Bronchial epithelial cell (primary cell): ENCODE measurements at regions not wholly inside any gene's neighbourhood (a gene's known extent, or its start where the extent isn't known, plus 50 kb on each side); places are given as distances from the start of the nearest gene placed in this dataset.
"Not testable (repeated sequence)": the region's sequence is repeated elsewhere in the genome, so short reads cannot be mapped to it uniquely, and the experiment has no call there.

ENCODE experiments used
- DNase-seq: peaks from one replicate; pipeline ENCODE4 v3.0.0-alpha.2; 2010; ENCODE audit warnings: low read depth
- FAIRE-seq: peaks from 2 replicates; lab custom pipeline; 2011; peaks lifted over from hg19 to GRCh38; lab: Jason Lieb, UNC
- H3K27me3 ChIP-seq: 2 replicates; pipeline ENCODE4 v1.5.1; 2011; ENCODE audit warnings: low read length; ENCODE audit not compliant: control insufficient read depth, insufficient read depth
- H3K36me3 ChIP-seq: 2 replicates; pipeline ENCODE4 v1.5.1; 2011; ENCODE audit warnings: low read length; ENCODE audit not compliant: control insufficient read depth, insufficient read depth
- H3K4me3 ChIP-seq: 2 replicates; pipeline ENCODE4 v1.5.1; 2011; ENCODE audit warnings: mild to moderate bottlenecking, low read depth, low read length, control low read depth
- TF ChIP-seq, protein P1 (sequence below): IDR thresholded peaks from 2 replicates; pipeline ENCODE4 v1.5.1; 2011; ENCODE audit warnings: mild to moderate bottlenecking, moderate library complexity, low read length, control low read depth, inconsistent platforms; ENCODE audit not compliant: insufficient read depth, severe bottlenecking

DNA sequence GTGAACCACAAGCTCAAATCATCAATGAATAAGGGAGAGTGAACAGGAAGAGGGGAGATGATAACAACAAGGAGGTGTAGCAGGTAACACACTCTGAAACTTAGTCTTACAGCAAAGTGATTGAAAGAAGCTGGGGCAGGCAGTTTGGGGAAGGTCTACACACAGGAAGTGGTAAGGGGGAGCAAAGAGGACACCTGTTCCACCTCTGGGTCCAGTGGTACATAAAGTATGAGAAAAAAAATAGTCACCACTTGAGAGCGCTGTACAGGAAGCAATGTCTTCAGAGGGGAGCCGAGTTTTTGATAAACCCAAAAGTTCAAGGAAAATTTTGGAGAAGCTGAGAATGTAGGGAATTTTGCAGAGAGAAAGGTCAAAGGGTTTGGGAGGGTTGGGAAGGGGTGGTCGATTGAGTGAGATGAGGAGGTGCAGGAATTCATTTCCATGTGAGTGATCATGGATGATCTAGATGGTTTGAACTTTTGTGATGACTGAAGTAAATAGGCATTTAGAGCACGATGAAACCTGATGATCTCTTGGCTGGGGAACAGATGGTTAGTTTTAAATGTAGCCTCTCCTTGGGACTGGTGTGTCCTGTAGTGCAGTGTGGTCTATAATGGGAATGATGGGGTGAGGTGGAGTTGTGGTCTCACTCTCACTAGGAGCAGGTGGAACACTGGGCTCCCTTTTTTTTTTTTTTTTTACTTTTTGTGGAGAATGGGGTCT is 142.0 kb downstream of the RBMX2 start:
- TF ChIP-seq, protein P1, sequence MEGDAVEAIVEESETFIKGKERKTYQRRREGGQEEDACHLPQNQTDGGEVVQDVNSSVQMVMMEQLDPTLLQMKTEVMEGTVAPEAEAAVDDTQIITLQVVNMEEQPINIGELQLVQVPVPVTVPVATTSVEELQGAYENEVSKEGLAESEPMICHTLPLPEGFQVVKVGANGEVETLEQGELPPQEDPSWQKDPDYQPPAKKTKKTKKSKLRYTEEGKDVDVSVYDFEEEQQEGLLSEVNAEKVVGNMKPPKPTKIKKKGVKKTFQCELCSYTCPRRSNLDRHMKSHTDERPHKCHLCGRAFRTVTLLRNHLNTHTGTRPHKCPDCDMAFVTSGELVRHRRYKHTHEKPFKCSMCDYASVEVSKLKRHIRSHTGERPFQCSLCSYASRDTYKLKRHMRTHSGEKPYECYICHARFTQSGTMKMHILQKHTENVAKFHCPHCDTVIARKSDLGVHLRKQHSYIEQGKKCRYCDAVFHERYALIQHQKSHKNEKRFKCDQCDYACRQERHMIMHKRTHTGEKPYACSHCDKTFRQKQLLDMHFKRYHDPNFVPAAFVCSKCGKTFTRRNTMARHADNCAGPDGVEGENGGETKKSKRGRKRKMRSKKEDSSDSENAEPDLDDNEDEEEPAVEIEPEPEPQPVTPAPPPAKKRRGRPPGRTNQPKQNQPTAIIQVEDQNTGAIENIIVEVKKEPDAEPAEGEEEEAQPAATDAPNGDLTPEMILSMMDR: no peak
- Histone ChIP-seq H3K36me3 (no peaks in the 10 kb centered on the region), H3K27me3 (no peaks in the 10 kb centered on the region), H3K4me3 (no peak overlapping the region)
- no peak for FAIRE-seq
- no peak for DNase-seq

DNA sequence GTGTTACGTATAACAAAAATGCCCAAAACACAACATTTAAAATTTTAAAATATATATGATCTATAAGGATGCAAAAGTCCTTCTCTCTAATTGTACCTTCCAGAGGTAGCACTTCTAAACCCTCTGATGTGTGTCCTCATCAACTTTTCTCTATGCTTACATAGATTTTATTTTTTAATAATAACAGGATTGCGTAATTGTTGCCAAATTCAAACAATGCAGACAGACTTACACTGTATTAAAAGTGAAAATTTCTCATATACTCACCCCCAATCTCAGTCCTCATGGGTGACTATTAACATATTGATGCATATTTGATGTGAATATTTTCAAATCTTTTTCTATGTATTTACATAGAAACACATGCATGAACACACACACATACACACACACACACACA is 144.0 kb downstream of the RBMX2 start:
- FAIRE-seq (no peak), DNase-seq (no peak)
- TF ChIP-seq, protein P1: no peak
- Histone ChIP-seq H3K27me3 (no peaks in the 10 kb centered on the region), H3K4me3 (no peak overlapping the region), H3K36me3 (no peaks in the 10 kb centered on the region)

DNA sequence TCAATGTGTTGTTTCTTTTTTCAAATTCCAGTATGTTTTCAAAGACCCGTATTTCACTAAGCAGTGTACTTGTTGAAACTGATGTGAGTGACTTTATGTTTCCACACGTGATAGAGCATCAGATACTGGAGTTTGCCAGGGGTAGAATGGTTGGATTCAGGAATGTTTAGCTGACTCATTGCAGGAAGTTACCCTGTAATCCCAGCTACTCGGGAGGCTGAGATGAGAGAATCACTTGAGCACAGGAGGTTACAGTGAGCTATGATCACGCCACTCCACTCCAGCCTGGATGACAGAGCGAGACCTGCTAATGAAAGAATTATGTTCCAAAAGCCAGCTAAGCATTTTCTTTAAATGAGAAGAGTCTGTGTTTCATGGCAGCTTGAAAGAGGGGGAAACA is 147.6 kb downstream of the RBMX2 start:
- not testable (repeated sequence) for H3K36me3 ChIP-seq, H3K4me3 ChIP-seq, FAIRE-seq, H3K27me3 ChIP-seq
- peak; percentile 6 for DNase-seq

DNA sequence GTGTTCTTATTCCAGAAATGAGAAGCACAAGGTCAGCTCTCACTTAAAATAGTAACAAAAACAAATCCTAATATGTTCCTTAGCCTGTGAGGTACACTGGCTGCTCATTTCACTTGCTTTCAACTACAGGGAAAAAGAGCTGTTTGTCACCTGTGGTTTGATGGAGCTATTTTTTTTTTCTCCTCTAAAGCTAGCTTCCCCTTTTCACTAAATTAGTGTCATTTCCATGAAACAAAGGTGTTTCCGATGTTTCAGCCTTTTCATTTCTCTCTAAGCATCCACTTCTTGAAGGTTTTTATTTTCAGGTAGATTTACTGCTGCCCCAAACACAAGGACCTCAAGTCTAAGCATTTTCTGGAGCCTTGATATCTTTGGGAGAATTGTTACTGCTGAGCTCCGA is 148.6 kb downstream of the RBMX2 start:
- Histone ChIP-seq H3K36me3 (no peaks in the 10 kb centered on the region), H3K27me3 (no peaks in the 10 kb centered on the region), H3K4me3 (no peak overlapping the region)
- no peak for DNase-seq
- FAIRE-seq: no peak
- TF ChIP-seq, protein P1: no peak

DNA sequence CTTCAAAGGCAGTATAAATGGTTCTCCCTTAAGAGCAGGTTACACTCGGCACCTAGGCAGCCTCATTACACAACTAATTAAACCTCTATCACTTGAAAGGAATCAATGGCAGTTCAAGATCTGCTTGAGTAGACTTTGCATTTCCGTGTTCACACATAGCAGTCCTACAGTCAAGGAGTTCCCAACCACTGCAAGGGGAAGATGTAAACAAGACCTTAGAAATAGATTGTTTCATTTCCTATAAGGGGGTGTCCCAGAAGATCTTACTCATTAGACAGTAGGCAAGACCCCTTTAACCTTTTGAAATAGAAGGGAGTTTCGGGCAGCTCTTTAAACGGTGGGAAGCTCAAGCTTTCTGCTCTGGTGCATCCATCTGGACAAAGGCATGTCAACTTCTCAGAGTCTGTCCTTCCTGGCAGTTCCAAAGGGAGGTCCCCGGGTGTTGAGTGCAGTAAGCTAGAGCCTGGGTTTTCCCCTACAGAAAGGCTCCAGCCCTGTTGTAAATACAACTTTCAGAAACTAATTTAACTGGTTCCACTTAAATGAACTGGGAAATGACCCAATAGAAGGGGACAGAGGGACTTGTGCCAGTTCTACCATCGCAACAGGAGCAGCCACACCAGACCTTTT is 150.8 kb downstream of the RBMX2 start:
- TF ChIP-seq, protein P1: no peak

DNA sequence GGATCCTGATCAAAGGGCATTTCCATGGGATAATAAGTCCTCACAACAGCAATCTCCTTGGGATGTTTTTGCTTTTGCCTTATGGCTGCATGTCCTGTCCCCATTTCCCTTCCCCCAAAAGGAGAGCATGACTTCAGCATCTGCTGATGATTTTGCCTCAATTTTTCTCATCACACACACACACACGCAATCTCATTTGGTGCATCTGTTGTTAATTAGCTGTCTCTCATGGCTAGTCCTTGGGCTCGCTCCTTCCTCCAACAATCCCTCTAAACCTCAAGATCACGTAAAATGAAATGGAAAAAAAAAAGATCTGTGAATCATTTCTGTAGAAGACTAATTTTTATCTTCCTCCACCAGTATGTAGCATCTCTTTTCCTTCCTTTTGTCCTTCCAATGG is 153.6 kb downstream of the RBMX2 start:
- TF ChIP-seq, protein P1: no peak
- no peak for FAIRE-seq
- no peak for DNase-seq
- Histone ChIP-seq H3K36me3 (no peaks in the 10 kb centered on the region), H3K4me3 (no peak overlapping the region), H3K27me3 (no peaks in the 10 kb centered on the region)

More for the DNA sequence above, 150.8 kb downstream of the RBMX2 start:
- H3K27me3 ChIP-seq: no peaks in the 10 kb centered on the region
- H3K36me3 ChIP-seq: no peaks in the 10 kb centered on the region
- no peak overlapping the region for H3K4me3 ChIP-seq
- no peak for FAIRE-seq
- no peak for DNase-seq
